ENCODE measurements at regions not wholly inside any gene's neighbourhood (a gene's known extent, or its start where the extent isn't known, plus 50 kb on each side); places are given as distances from the start of the nearest gene placed in this dataset.
"Not testable (repeated sequence)": the region's sequence is repeated elsewhere in the genome, so short reads cannot be mapped to it uniquely, and the experiment has no call there.

GRCh38 chrX:130507015-130507414 lies 105.2 kb downstream of the RBMX2 start:
- no peak for ATAC-seq
- TF ChIP-seq TOX (CRISPR knock-in tag; IDR thresholded peaks at IDR 0.05; ENCODE audit: borderline replicate concordance) (no peak), BACH2 (CRISPR knock-in tag; IDR thresholded peaks at IDR 0.05; ENCODE audit: borderline replicate concordance) (no peak), ESRRG (CRISPR knock-in tag; IDR thresholded peaks at IDR 0.05) (no peak), TSHZ2 (CRISPR knock-in tag; IDR thresholded peaks at IDR 0.05) (no peak), OSR1 (CRISPR knock-in tag; IDR thresholded peaks at IDR 0.05) (no peak), CSDC2 (CRISPR knock-in tag; IDR thresholded peaks at IDR 0.05) (no peak), ZNF565 (CRISPR knock-in tag; conservative IDR thresholded peaks at IDR 0.05; ENCODE audit: low read depth) (no peak), CSRNP3 (CRISPR knock-in tag; IDR thresholded peaks at IDR 0.05) (no peak), ZNF8 (CRISPR knock-in tag; IDR thresholded peaks at IDR 0.05) (no peak), PPARA (CRISPR knock-in tag; IDR thresholded peaks at IDR 0.05; ENCODE audit: borderline replicate concordance) (no peak), POU6F1 (CRISPR knock-in tag; IDR thresholded peaks at IDR 0.05; ENCODE audit: borderline replicate concordance, low read depth) (no peak), GLIS3 (CRISPR knock-in tag; IDR thresholded peaks at IDR 0.05) (no peak)

GRCh38 chrX:130512534-130512933 lies 110.7 kb downstream of the RBMX2 start:
- not testable (repeated sequence) for ATAC-seq

GRCh38 chrX:130516123-130516522 lies 114.3 kb downstream of the RBMX2 start:
- ATAC-seq, result no peak

GRCh38 chrX:130523460-130524394 lies 121.9 kb downstream of the RBMX2 start:
- ATAC-seq, result peak; percentile 95
- no peak for TF ChIP-seq GLIS3 (CRISPR knock-in tag; IDR thresholded peaks at IDR 0.05)
- TF ChIP-seq SNAI2 (CRISPR knock-in tag; IDR thresholded peaks at IDR 0.05), result no peak
- no peak for TF ChIP-seq CREB5 (CRISPR knock-in tag; IDR thresholded peaks at IDR 0.05; ENCODE audit: low read depth)
- TF ChIP-seq ZC3H10 (CRISPR knock-in tag; IDR thresholded peaks at IDR 0.05), result no peak

More at GRCh38 chrX:130516123-130516522, 114.3 kb downstream of the RBMX2 start:
- TF ChIP-seq ZC3H10 (CRISPR knock-in tag; IDR thresholded peaks at IDR 0.05) (no peak), ZFP3 (CRISPR knock-in tag; IDR thresholded peaks at IDR 0.05) (no peak), ZNF8 (CRISPR knock-in tag; IDR thresholded peaks at IDR 0.05) (no peak), ZNF70 (CRISPR knock-in tag; IDR thresholded peaks at IDR 0.05) (no peak), ARNTL (CRISPR knock-in tag; IDR thresholded peaks at IDR 0.05; ENCODE audit: borderline replicate concordance, low read depth) (no peak), TOX (CRISPR knock-in tag; IDR thresholded peaks at IDR 0.05; ENCODE audit: borderline replicate concordance) (no peak), ISL1 (CRISPR knock-in tag; IDR thresholded peaks at IDR 0.05) (no peak), OSR1 (CRISPR knock-in tag; IDR thresholded peaks at IDR 0.05) (no peak), POU6F1 (CRISPR knock-in tag; IDR thresholded peaks at IDR 0.05; ENCODE audit: borderline replicate concordance, low read depth) (no peak), ZFP30 (CRISPR knock-in tag; IDR thresholded peaks at IDR 0.05) (no peak), BACH2 (CRISPR knock-in tag; IDR thresholded peaks at IDR 0.05; ENCODE audit: borderline replicate concordance) (no peak)
